IPS-NIHi11 (cell line): ENCODE measurements at regions not wholly inside any gene's neighbourhood (a gene's known extent, or its start where the extent isn't known, plus 50 kb on each side); places are given as distances from the start of the nearest gene placed in this dataset.
"Not testable (repeated sequence)": the region's sequence is repeated elsewhere in the genome, so short reads cannot be mapped to it uniquely, and the experiment has no call there.

Source experiments
- DNase-seq: peaks from one replicate; pipeline ENCODE4 v3.0.0; 2012; ENCODE audit warnings: mixed read lengths, low spot score

GRCh38 chr5:112573441-112573840 lies 154.4 kb upstream of the EPB41L4A start:
- no peak for DNase-seq

GRCh38 chr5:112574536-112574935 lies 155.5 kb upstream of the EPB41L4A start:
- no peak for DNase-seq

- DNase-seq: no peak
Observed at GRCh38 chr5:112576298-112576925, 157.3 kb upstream of the EPB41L4A start.

GRCh38 chr5:112579599-112580170 lies 158.0 kb upstream of the APC start:
- DNase-seq: no peak

- DNase-seq: no peak
Observed at GRCh38 chr5:112581811-112582320, 155.8 kb upstream of the APC start.

- DNase-seq: no peak
Observed at GRCh38 chr5:112583166-112583565, 154.5 kb upstream of the APC start.

- no peak for DNase-seq
Observed at GRCh38 chr5:112584781-112585180, 152.9 kb upstream of the APC start.

GRCh38 chr5:112586596-112587062 lies 151.1 kb upstream of the APC start:
- no peak for DNase-seq

- DNase-seq: not testable (repeated sequence)
Observed at GRCh38 chr5:112590858-112591257, 146.8 kb upstream of the APC start.

GRCh38 chr5:112594095-112594850 lies 143.4 kb upstream of the APC start:
- no peak for DNase-seq

- DNase-seq: no peak
Observed at GRCh38 chr5:112594941-112595340, 142.7 kb upstream of the APC start.

GRCh38 chr5:112597831-112598230 lies 139.9 kb upstream of the APC start:
- no peak for DNase-seq

- DNase-seq: not testable (repeated sequence)
Observed at GRCh38 chr5:112600510-112600909, 137.2 kb upstream of the APC start.

GRCh38 chr5:112604732-112605630 lies 132.7 kb upstream of the APC start:
- peak; percentile 46 for DNase-seq

GRCh38 chr5:112608975-112609374 lies 128.7 kb upstream of the APC start:
- DNase-seq: no peak

GRCh38 chr5:112612663-112613062 lies 125.0 kb upstream of the APC start:
- no peak for DNase-seq

GRCh38 chr5:112614285-112614684 lies 123.4 kb upstream of the APC start:
- DNase-seq: no peak

GRCh38 chr5:112614986-112615385 lies 122.7 kb upstream of the APC start:
- DNase-seq: no peak

GRCh38 chr5:112616812-112617547 lies 120.7 kb upstream of the APC start:
- no peak for DNase-seq

GRCh38 chr5:112625246-112625645 lies 112.4 kb upstream of the APC start:
- DNase-seq: no peak
